Progenitor cell of endocrine pancreas (in vitro differentiated cells): ENCODE measurements at regions not wholly inside any gene's neighbourhood (a gene's known extent, or its start where the extent isn't known, plus 50 kb on each side); places are given as distances from the start of the nearest gene placed in this dataset.

Source experiments
- DNase-seq: peaks from one replicate; pipeline ENCODE4 v3.0.0; 2021; ENCODE audit warnings: low spot score; ENCODE audit not compliant: unreplicated experiment
- H3K27ac Mint-ChIP-seq: 2 replicates; pipeline ENCODE4 v1.8.0; 2021; ENCODE audit warnings: mild to moderate bottlenecking, moderate library complexity, mixed read lengths
- H3K27me3 Mint-ChIP-seq: 2 replicates; pipeline ENCODE4 v1.8.0; 2021; ENCODE audit warnings: mixed read lengths
- H3K36me3 Mint-ChIP-seq: 2 replicates; pipeline ENCODE4 v1.8.0; 2022; ENCODE audit warnings: mixed read lengths; ENCODE audit not compliant: insufficient read depth
- H3K4me1 Mint-ChIP-seq: 2 replicates; pipeline ENCODE4 v1.8.0; 2021; ENCODE audit warnings: low read depth, mixed read lengths
- H3K4me3 Mint-ChIP-seq: 2 replicates; pipeline ENCODE4 v1.8.0; 2021; ENCODE audit warnings: low read depth, mild to moderate bottlenecking, moderate library complexity, mixed read lengths
- H3K9me3 Mint-ChIP-seq: 2 replicates; pipeline ENCODE4 v1.8.0; 2021; ENCODE audit warnings: low read depth, mixed read lengths
- TF ChIP-seq, protein P1 (sequence below): fragments of 200-600 bp; sonication (generic); IDR thresholded peaks from one replicate; pipeline ENCODE4 v1.5.0; 2021; ENCODE audit warnings: antibody characterized with exemption, mild to moderate bottlenecking; ENCODE audit not compliant: unreplicated experiment

DNA sequence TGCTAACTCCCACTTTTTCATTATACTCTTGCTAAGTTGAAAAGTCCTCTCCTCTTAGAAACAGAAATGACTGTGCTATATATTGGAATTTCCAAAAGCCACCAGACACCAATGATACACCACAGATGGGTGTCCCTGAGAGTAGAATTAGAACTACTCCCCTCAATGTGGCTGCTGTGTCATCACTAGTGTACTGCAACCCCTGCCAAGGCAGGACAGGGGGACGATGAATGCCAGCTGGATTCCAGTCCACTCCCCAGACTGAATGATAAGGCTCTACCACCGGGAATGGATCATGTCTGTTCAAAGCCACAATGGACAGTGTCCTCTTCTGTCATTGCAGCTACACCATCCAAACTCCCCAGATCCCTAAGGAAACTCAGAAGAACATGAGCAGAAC lies 69.7 kb upstream of the EDNRB start:
- Mint-ChIP-seq H3K27me3 (no peaks in the 10 kb centered on the region), H3K9me3 (no peaks in the 10 kb centered on the region), H3K36me3 (no peaks in the 10 kb centered on the region), H3K27ac (no peak overlapping the region), H3K4me1 (no peaks in the 10 kb centered on the region), H3K4me3 (no peak overlapping the region)
- no peak for DNase-seq
- TF ChIP-seq, protein P1, sequence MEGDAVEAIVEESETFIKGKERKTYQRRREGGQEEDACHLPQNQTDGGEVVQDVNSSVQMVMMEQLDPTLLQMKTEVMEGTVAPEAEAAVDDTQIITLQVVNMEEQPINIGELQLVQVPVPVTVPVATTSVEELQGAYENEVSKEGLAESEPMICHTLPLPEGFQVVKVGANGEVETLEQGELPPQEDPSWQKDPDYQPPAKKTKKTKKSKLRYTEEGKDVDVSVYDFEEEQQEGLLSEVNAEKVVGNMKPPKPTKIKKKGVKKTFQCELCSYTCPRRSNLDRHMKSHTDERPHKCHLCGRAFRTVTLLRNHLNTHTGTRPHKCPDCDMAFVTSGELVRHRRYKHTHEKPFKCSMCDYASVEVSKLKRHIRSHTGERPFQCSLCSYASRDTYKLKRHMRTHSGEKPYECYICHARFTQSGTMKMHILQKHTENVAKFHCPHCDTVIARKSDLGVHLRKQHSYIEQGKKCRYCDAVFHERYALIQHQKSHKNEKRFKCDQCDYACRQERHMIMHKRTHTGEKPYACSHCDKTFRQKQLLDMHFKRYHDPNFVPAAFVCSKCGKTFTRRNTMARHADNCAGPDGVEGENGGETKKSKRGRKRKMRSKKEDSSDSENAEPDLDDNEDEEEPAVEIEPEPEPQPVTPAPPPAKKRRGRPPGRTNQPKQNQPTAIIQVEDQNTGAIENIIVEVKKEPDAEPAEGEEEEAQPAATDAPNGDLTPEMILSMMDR = no peak

DNA sequence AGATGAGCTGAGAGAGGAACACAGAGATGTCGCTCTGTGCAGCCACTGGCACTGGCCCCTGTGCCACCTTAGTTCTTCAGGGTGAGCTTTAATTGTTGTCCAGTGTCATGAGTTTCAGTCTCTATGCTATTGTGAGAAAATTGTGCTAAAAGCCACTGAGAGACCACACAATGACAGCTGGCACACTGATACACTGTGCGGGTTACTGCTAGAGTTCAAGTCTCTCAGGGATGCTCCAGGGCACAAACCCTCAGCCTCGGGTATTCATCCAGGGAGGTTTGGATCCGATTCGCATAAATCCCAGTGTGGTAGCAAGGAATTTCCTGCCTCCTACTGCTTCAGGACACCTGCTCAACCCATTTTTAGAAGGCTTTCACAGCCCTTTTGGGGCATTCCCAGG lies 68.1 kb upstream of the EDNRB start:
- DNase-seq = no peak
- H3K27ac Mint-ChIP-seq = no peak overlapping the region
- H3K36me3 Mint-ChIP-seq = no peaks in the 10 kb centered on the region
- no peak overlapping the region for H3K4me3 Mint-ChIP-seq
- H3K27me3 Mint-ChIP-seq = no peaks in the 10 kb centered on the region
- TF ChIP-seq, protein P1 = no peak
- H3K9me3 Mint-ChIP-seq = no peaks in the 10 kb centered on the region
- H3K4me1 Mint-ChIP-seq = no peaks in the 10 kb centered on the region

DNA sequence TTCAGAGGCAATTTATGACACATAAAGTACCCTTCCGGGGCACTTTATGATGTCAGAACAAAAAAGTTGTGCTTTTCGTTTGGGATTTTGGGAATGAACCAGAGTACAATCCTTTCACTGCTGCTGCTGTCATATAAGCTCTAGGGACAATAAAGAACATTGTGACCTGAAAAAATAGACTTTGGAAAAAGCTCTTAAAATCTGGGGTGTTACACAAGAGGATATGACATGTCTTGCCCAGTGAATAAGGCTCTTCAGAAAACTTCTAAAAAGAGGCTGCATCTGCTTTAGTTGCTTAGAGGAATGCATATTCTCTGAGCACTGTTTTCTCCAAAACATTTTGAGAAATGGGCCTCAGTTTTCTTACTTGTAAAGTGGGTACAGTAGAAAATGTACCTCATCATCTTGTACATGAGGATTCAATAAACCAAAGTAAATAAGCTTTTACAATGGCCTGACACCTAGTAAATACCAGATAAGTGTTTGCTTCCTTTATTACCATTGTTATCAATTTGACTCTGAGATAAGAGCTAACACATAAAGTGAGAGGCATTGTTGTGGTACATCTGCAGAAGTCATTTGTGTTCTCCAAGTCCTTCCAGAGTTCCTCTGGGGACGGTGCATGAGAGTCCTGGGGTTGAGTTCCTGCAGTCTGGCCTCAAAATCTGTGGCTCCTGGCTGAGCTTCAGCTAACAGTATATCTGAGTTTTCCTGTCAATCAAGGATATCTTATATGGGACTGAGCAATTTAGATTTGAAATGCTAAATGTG lies 67.4 kb upstream of the EDNRB start:
- Mint-ChIP-seq H3K9me3 (no peaks in the 10 kb centered on the region), H3K4me3 (no peak overlapping the region)

DNA sequence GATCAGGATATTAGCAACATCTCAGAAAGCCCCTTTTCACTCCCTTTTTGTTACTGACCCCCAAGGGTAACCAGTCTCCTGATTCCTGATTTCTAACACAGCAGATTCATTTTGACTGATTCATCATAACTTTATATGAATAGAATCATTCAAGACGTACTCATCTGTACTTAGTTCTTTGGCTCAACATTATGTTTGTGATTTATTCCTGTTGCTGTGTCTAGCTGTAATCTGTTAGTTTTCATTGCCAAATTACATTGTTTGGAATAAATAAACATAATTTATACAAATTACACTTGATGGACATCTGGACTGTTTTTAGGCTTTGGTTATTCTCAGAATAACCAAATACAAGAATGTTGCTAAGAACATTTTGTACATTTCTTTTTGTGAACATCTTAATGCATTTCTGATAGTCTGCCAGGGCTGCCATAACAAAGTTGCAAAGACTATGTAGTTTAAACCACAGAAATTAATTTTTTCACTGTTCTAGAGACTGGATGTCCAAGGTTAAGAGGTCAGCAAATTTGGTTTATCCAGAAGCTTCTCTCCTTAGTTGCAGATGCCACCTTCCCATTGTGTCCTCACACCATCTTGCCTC lies 62.8 kb upstream of the EDNRB start:
- TF ChIP-seq, protein P1 = no peak
- no peak for DNase-seq
- H3K4me3 Mint-ChIP-seq = no peak overlapping the region
- H3K36me3 Mint-ChIP-seq = no peaks in the 10 kb centered on the region
- H3K4me1 Mint-ChIP-seq = peaks cover 4% of the 10 kb centered on the region
- no peak overlapping the region for H3K27ac Mint-ChIP-seq
- H3K27me3 Mint-ChIP-seq = no peaks in the 10 kb centered on the region
- H3K9me3 Mint-ChIP-seq = peaks cover 18% of the 10 kb centered on the region

More for the DNA sequence above, 67.4 kb upstream of the EDNRB start:
- H3K27ac Mint-ChIP-seq = no peak overlapping the region
- H3K4me1 Mint-ChIP-seq = no peaks in the 10 kb centered on the region
- H3K36me3 Mint-ChIP-seq = no peaks in the 10 kb centered on the region
- TF ChIP-seq, protein P1 = no peak
- no peak for DNase-seq
- no peaks in the 10 kb centered on the region for H3K27me3 Mint-ChIP-seq

DNA sequence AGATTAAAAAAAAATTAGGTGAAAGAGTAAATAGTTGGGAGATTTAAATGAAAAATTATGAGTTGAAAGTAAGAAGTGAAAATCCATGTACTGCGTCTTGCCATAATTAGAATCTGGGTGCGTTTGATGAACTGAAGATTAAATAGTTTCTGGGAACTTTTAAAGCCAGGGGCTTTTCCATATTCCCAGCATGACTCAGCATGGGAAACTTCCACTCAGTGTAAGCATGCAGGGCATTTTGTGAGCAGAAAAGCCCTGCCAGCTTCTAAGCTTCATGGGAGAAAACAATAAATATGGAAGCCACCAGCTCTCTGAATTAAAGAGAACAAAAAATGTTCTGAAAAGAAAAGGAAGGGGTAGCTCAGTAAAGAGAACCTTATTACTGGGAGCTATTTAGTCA lies 62.0 kb upstream of the EDNRB start:
- no peak overlapping the region for H3K4me3 Mint-ChIP-seq
- H3K4me1 Mint-ChIP-seq = peaks cover 6% of the 10 kb centered on the region
- DNase-seq = no peak
- TF ChIP-seq, protein P1 = no peak
- H3K9me3 Mint-ChIP-seq = peaks cover 18% of the 10 kb centered on the region
- no peak overlapping the region for H3K27ac Mint-ChIP-seq
- no peaks in the 10 kb centered on the region for H3K27me3 Mint-ChIP-seq
- no peaks in the 10 kb centered on the region for H3K36me3 Mint-ChIP-seq
